GM19452 (cell line): ENCODE measurements at regions not wholly inside any gene's neighbourhood (a gene's known extent, or its start where the extent isn't known, plus 50 kb on each side); places are given as distances from the start of the nearest gene placed in this dataset.
"Not testable (repeated sequence)": the region's sequence is repeated elsewhere in the genome, so short reads cannot be mapped to it uniquely, and the experiment has no call there.

ENCODE experiments used
- ATAC-seq: cut with Tn5 transposase; IDR thresholded peaks from one replicate; pipeline ENCODE4 v1.9.1; 2021; ENCODE audit not compliant: unreplicated experiment

GRCh38 chr11:38924644-38925043 lies 2326.6 kb upstream of the RAG2 start:
- ATAC-seq, result no peak

GRCh38 chr11:38900211-38900610 lies 2302.2 kb upstream of the RAG2 start:
- ATAC-seq, result no peak

- ATAC-seq, result not testable (repeated sequence)
These were observed 2296.2 kb upstream of the RAG2 start for GRCh38 chr11:38894201-38894600.

GRCh38 chr11:38884145-38884865 lies 2286.3 kb upstream of the RAG2 start:
- ATAC-seq, result no peak

- no peak for ATAC-seq
These were observed 2269.3 kb upstream of the RAG2 start for GRCh38 chr11:38867338-38867737.

- ATAC-seq, result no peak
These were observed 2267.9 kb upstream of the RAG2 start for GRCh38 chr11:38865922-38866321.

- ATAC-seq, result no peak
These were observed 2245.0 kb upstream of the RAG2 start for GRCh38 chr11:38842991-38843390.

- ATAC-seq, result no peak
These were observed 2241.0 kb upstream of the RAG2 start for GRCh38 chr11:38839071-38839470.

GRCh38 chr11:38835966-38836365 lies 2237.9 kb upstream of the RAG2 start:
- ATAC-seq, result no peak

- ATAC-seq, result no peak
These were observed 2226.5 kb upstream of the RAG2 start for GRCh38 chr11:38824573-38824972.

- ATAC-seq, result not testable (repeated sequence)
These were observed 2223.8 kb upstream of the RAG2 start for GRCh38 chr11:38821786-38822185.

GRCh38 chr11:38819981-38820380 lies 2221.9 kb upstream of the RAG2 start:
- ATAC-seq, result no peak

GRCh38 chr11:38818720-38819119 lies 2220.7 kb upstream of the RAG2 start:
- ATAC-seq, result no peak

GRCh38 chr11:38814670-38815069 lies 2216.6 kb upstream of the RAG2 start:
- no peak for ATAC-seq

GRCh38 chr11:38809521-38809920 lies 2211.5 kb upstream of the RAG2 start:
- ATAC-seq, result no peak

GRCh38 chr11:38796281-38796680 lies 2198.2 kb upstream of the RAG2 start:
- ATAC-seq, result no peak

- no peak for ATAC-seq
These were observed 2197.0 kb upstream of the RAG2 start for GRCh38 chr11:38795027-38795426.

GRCh38 chr11:38791346-38791961 lies 2193.4 kb upstream of the RAG2 start:
- ATAC-seq, result no peak

- ATAC-seq, result no peak
These were observed 2190.5 kb upstream of the RAG2 start for GRCh38 chr11:38788561-38788960.

GRCh38 chr11:38784164-38784563 lies 2186.1 kb upstream of the RAG2 start:
- ATAC-seq, result no peak

GRCh38 chr11:38766796-38767195 lies 2168.8 kb upstream of the RAG2 start:
- ATAC-seq, result no peak

GRCh38 chr11:38759394-38759793 lies 2161.4 kb upstream of the RAG2 start:
- ATAC-seq, result no peak

GRCh38 chr11:38756537-38756936 lies 2158.5 kb upstream of the RAG2 start:
- no peak for ATAC-seq
